RWPE2 (cell line): ENCODE measurements at regions not wholly inside any gene's neighbourhood (a gene's known extent, or its start where the extent isn't known, plus 50 kb on each side); places are given as distances from the start of the nearest gene placed in this dataset.

ENCODE experiments used
- ATAC-seq: fragments of 200-7000 bp; cut with Tn5 transposase; 3 replicates; pipeline ENCODE4 v1.9.1; 2021; ENCODE audit warnings: low read depth
- DNase-seq: peaks from one replicate; pipeline ENCODE4 v3.0.0-alpha.2; 2020; ENCODE audit warnings: low spot score
- H3K27ac ChIP-seq: fragments of 450-650 bp; 2 replicates; pipeline ENCODE4 v1.5.1; 2017; ENCODE audit warnings: mild to moderate bottlenecking; ENCODE audit not compliant: poor library complexity, severe bottlenecking
- H3K27me3 ChIP-seq: fragments of 250-450 bp; sonication (Bioruptor Pico); 2 replicates; pipeline ENCODE4 v1.5.1; 2021; ENCODE audit warnings: mild to moderate bottlenecking, moderate library complexity; ENCODE audit not compliant: insufficient read depth, poor library complexity, severe bottlenecking
- H3K36me3 ChIP-seq: fragments of 250-450 bp; sonication (Bioruptor Pico); 2 replicates; pipeline ENCODE4 v1.5.1; 2020; ENCODE audit warnings: low read depth, mild to moderate bottlenecking, moderate library complexity
- H3K4me1 ChIP-seq: fragments of 250-450 bp; sonication (Bioruptor Pico); 2 replicates; pipeline ENCODE4 v1.5.1; 2021; ENCODE audit warnings: mild to moderate bottlenecking, moderate library complexity; ENCODE audit not compliant: insufficient read depth, poor library complexity, severe bottlenecking
- H3K4me3 ChIP-seq: fragments of 250-450 bp; sonication (Bioruptor Pico); 2 replicates; pipeline ENCODE4 v1.5.1; 2021; ENCODE audit warnings: mild to moderate bottlenecking, moderate library complexity; ENCODE audit not compliant: severe bottlenecking
- H3K9me3 ChIP-seq: fragments of 250-450 bp; sonication (Bioruptor Pico); 2 replicates; pipeline ENCODE4 v1.5.1; 2021; ENCODE audit warnings: mild to moderate bottlenecking, moderate library complexity; ENCODE audit not compliant: severe bottlenecking
- TF ChIP-seq, protein P1 (sequence below): fragments of 450-650 bp; IDR thresholded peaks from one replicate; pipeline ENCODE4 v1.5.1; 2017; ENCODE audit warnings: mild to moderate bottlenecking, moderate library complexity; ENCODE audit not compliant: poor library complexity, severe bottlenecking

- no peaks in the 10 kb centered on the region for H3K9me3 ChIP-seq
- TF ChIP-seq, protein P1, sequence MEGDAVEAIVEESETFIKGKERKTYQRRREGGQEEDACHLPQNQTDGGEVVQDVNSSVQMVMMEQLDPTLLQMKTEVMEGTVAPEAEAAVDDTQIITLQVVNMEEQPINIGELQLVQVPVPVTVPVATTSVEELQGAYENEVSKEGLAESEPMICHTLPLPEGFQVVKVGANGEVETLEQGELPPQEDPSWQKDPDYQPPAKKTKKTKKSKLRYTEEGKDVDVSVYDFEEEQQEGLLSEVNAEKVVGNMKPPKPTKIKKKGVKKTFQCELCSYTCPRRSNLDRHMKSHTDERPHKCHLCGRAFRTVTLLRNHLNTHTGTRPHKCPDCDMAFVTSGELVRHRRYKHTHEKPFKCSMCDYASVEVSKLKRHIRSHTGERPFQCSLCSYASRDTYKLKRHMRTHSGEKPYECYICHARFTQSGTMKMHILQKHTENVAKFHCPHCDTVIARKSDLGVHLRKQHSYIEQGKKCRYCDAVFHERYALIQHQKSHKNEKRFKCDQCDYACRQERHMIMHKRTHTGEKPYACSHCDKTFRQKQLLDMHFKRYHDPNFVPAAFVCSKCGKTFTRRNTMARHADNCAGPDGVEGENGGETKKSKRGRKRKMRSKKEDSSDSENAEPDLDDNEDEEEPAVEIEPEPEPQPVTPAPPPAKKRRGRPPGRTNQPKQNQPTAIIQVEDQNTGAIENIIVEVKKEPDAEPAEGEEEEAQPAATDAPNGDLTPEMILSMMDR: no peak
- peaks cover 15% of the 10 kb centered on the region for H3K27me3 ChIP-seq
- DNase-seq: no peak
- no peak for ATAC-seq
- no peak overlapping the region for H3K4me3 ChIP-seq
- no peaks in the 10 kb centered on the region for H3K36me3 ChIP-seq
- H3K4me1 ChIP-seq: no peaks in the 10 kb centered on the region
- no peak overlapping the region for H3K27ac ChIP-seq
Observed at GRCh38 chr3:137108699-137109440, 151.1 kb downstream of the IL20RB start.

DNA sequence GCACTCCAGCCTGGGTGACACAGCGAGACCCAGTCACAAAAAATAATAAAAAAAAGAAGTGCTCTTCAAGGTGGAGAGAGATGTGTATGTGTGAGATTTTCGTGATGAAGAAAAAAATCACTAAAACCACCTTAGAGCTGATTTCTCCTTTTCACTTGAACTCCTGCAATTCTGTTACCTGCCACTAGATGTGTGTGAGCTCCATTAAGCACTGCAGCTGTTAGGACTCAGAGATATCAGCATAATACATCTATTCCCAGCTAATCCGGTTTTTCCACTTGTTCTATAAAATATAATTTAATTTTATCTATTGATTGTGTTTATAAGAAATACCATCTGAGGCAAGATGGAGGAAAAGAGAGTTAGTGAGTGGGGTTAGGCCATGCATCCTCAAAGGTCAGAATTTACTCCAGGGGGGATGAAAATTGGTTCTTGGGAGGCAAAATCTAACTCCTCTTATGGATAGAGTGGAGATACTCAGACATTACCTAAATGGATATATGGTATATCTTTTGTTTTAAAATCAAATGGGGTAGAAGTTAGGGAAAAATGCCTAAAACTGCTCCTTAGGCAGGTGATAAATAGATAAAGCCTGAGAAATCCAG is 152.7 kb downstream of the IL20RB start:
- ATAC-seq (peak; percentile 66; the same call in 2 of the 3 replicates), DNase-seq (no peak)
- Histone ChIP-seq H3K4me1 (no peaks in the 10 kb centered on the region), H3K27me3 (peaks cover 15% of the 10 kb centered on the region), H3K27ac (no peak overlapping the region), H3K36me3 (no peaks in the 10 kb centered on the region), H3K4me3 (no peak overlapping the region), H3K9me3 (no peaks in the 10 kb centered on the region)
- TF ChIP-seq, protein P1: peak; percentile 77

DNA sequence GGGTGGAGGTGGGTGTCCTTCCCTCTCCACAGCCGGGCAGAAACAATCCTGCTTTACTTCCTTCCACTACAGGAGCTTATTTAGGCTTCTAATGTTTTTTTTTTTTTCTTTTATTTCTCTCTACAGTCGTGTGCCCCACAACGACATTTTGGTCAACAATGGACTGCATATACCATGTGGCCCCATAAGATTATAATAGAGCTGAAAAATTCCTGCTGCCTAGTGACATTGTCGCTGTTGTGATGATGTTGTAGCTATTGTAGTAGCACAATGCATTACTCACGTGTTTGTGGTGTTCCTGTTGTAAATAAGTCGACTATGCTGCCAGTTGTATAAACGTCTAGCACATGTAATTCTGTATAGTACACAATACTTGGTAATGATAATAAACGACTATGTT is 153.7 kb downstream of the IL20RB start:
- no peak for DNase-seq
- H3K4me1 ChIP-seq: no peaks in the 10 kb centered on the region
- no peak for ATAC-seq
- TF ChIP-seq, protein P1: no peak
- H3K36me3 ChIP-seq: no peaks in the 10 kb centered on the region
- no peak overlapping the region for H3K4me3 ChIP-seq
- H3K9me3 ChIP-seq: no peaks in the 10 kb centered on the region
- no peak overlapping the region for H3K27ac ChIP-seq
- H3K27me3 ChIP-seq: peaks cover 8% of the 10 kb centered on the region

- Histone ChIP-seq H3K9me3 (no peaks in the 10 kb centered on the region), H3K27ac (no peak overlapping the region), H3K36me3 (no peaks in the 10 kb centered on the region), H3K4me3 (no peak overlapping the region), H3K4me1 (no peaks in the 10 kb centered on the region), H3K27me3 (no peaks in the 10 kb centered on the region)
- peak; percentile 67 for ATAC-seq
- TF ChIP-seq, protein P1: no peak
- no peak for DNase-seq
Observed at GRCh38 chr3:137116619-137117018, 158.8 kb downstream of the IL20RB start.
